Peyer's patch (tissue), 4 donors: ENCODE measurements at regions not wholly inside any gene's neighbourhood (a gene's known extent, or its start where the extent isn't known, plus 50 kb on each side); places are given as distances from the start of the nearest gene placed in this dataset.

Experiments used
- POLR2A ChIP-seq, 2 donors: fragments of 450-650 bp; IDR thresholded peaks; one replicate each; pipeline ENCODE4 v1.5.1; 2017; ENCODE audit warnings: antibody characterized with exemption in 2 of 2, mild to moderate bottlenecking in 2 of 2, moderate library complexity in 2 of 2
- TF ChIP-seq, protein P1 (sequence below), 6 experiments: fragments of 450-650 bp in 4 of 6; fragments of 200-600 bp in 2 of 6; sonication (generic) in 1 of 6; IDR thresholded peaks; one replicate each; pipeline ENCODE4 v1.5.1; 2017 to 2019; ENCODE audit warnings: antibody characterized with exemption in 6 of 6, mild to moderate bottlenecking in 3 of 6, moderate library complexity in 1 of 6

- no peak for TF ChIP-seq POLR2A (IDR thresholded peaks at IDR 0.05)
- TF ChIP-seq, protein P1, sequence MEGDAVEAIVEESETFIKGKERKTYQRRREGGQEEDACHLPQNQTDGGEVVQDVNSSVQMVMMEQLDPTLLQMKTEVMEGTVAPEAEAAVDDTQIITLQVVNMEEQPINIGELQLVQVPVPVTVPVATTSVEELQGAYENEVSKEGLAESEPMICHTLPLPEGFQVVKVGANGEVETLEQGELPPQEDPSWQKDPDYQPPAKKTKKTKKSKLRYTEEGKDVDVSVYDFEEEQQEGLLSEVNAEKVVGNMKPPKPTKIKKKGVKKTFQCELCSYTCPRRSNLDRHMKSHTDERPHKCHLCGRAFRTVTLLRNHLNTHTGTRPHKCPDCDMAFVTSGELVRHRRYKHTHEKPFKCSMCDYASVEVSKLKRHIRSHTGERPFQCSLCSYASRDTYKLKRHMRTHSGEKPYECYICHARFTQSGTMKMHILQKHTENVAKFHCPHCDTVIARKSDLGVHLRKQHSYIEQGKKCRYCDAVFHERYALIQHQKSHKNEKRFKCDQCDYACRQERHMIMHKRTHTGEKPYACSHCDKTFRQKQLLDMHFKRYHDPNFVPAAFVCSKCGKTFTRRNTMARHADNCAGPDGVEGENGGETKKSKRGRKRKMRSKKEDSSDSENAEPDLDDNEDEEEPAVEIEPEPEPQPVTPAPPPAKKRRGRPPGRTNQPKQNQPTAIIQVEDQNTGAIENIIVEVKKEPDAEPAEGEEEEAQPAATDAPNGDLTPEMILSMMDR (IDR thresholded peaks at IDR 0.05) = no peak
Measured at GRCh38 chr20:22341508-22341907, 242.9 kb downstream of the FOXA2 start.
